ENCODE measurements at regions not wholly inside any gene's neighbourhood (a gene's known extent, or its start where the extent isn't known, plus 50 kb on each side); places are given as distances from the start of the nearest gene placed in this dataset.
"Not testable (repeated sequence)": the region's sequence is repeated elsewhere in the genome, so short reads cannot be mapped to it uniquely, and the experiment has no call there.

- not testable (repeated sequence) for H3K4me1 Mint-ChIP-seq (ENCODE audit: unreplicated experiment); H3K27me3 Mint-ChIP-seq (ENCODE audit: unreplicated experiment); H3K36me3 Mint-ChIP-seq (ENCODE audit: low read depth, unreplicated experiment); H3K27ac Mint-ChIP-seq (ENCODE audit: unreplicated experiment); DNase-seq (ENCODE audit: low spot score); H3K4me3 Mint-ChIP-seq (ENCODE audit: unreplicated experiment); H3K9me3 Mint-ChIP-seq (ENCODE audit: unreplicated experiment)
Measured at GRCh38 chr16:33816328-33816944, 357.0 kb downstream of the TP53TG3F start.

DNA sequence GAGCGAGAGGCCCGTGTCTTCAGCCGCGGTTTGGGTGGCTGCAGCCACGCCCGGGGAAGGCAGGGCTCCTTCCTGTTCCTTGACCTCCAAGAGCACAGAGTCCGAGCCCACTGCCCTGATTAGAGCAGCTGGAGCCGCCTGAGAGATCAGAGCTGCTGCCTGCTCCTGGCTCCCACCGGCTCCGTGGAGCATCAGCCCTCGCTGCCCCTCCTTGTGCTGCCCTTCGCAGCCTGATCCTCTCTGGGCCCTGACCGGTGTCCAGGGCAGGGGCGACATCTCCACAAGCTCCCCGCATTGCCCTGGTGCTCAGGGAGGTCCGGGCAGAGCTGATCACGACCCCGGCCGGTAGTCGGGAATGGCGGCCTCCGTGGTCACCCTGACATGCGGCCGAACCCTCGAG is 365.3 kb downstream of the TP53TG3F start:
- not testable (repeated sequence) for H3K27ac Mint-ChIP-seq (ENCODE audit: unreplicated experiment); H3K36me3 Mint-ChIP-seq (ENCODE audit: low read depth, unreplicated experiment); H3K9me3 Mint-ChIP-seq (ENCODE audit: unreplicated experiment); H3K4me3 Mint-ChIP-seq (ENCODE audit: unreplicated experiment); DNase-seq (ENCODE audit: low spot score); H3K4me1 Mint-ChIP-seq (ENCODE audit: unreplicated experiment); H3K27me3 Mint-ChIP-seq (ENCODE audit: unreplicated experiment)

GRCh38 chr16:33827522-33827921 is 368.1 kb downstream of the TP53TG3F start:
- H3K9me3 Mint-ChIP-seq (ENCODE audit: unreplicated experiment); H3K36me3 Mint-ChIP-seq (ENCODE audit: low read depth, unreplicated experiment); H3K27me3 Mint-ChIP-seq (ENCODE audit: unreplicated experiment); H3K27ac Mint-ChIP-seq (ENCODE audit: unreplicated experiment); H3K4me1 Mint-ChIP-seq (ENCODE audit: unreplicated experiment); DNase-seq (ENCODE audit: low spot score); H3K4me3 Mint-ChIP-seq (ENCODE audit: unreplicated experiment): not testable (repeated sequence)

GRCh38 chr16:33839157-33839556 is 379.7 kb downstream of the TP53TG3F start:
- not testable (repeated sequence) for H3K4me3 Mint-ChIP-seq (ENCODE audit: unreplicated experiment); H3K27ac Mint-ChIP-seq (ENCODE audit: unreplicated experiment); H3K9me3 Mint-ChIP-seq (ENCODE audit: unreplicated experiment); H3K4me1 Mint-ChIP-seq (ENCODE audit: unreplicated experiment); DNase-seq (ENCODE audit: low spot score); H3K36me3 Mint-ChIP-seq (ENCODE audit: low read depth, unreplicated experiment); H3K27me3 Mint-ChIP-seq (ENCODE audit: unreplicated experiment)

DNA sequence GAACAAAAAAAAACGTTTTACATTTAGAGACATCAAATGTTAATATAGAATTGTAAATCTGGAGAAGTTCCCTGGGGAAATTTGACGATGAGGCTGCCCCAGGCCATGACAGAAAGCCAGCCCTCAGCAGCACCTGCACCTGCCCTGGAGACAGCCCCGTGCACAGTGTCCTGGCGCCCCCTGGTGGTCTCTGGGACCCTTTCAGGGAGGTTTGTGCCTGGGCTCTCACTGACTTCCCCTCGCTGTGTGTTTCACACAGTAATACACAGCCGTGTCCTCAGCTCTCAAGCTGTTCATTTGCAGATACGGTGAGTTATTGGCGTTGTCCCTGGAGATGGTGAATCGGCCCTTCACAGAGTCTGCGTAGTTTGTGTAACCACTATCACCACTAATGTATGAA is 385.1 kb downstream of the TP53TG3F start:
- not testable (repeated sequence) for H3K4me1 Mint-ChIP-seq (ENCODE audit: unreplicated experiment); H3K27ac Mint-ChIP-seq (ENCODE audit: unreplicated experiment); H3K27me3 Mint-ChIP-seq (ENCODE audit: unreplicated experiment)

More for the DNA sequence above, 385.1 kb downstream of the TP53TG3F start:
- not testable (repeated sequence) for DNase-seq (ENCODE audit: low spot score); H3K4me3 Mint-ChIP-seq (ENCODE audit: unreplicated experiment); H3K9me3 Mint-ChIP-seq (ENCODE audit: unreplicated experiment); H3K36me3 Mint-ChIP-seq (ENCODE audit: low read depth, unreplicated experiment)

Data from endothelial cell (in vitro differentiated cells).